HepG2 (cell line): ENCODE measurements at regions not wholly inside any gene's neighbourhood (a gene's known extent, or its start where the extent isn't known, plus 50 kb on each side); places are given as distances from the start of the nearest gene placed in this dataset.

Experiments used
- ATAC-seq: fragments of 200-7000 bp; cut with Tn5 transposase; 3 replicates; pipeline ENCODE4 v1.9.1; 2020; ENCODE audit warnings: mild to moderate bottlenecking, moderate library complexity
- BruUV-seq: library from RNA; stranded (reverse); fragments of 400-500 nt; replicated peaks from 2 replicates; lab custom pipeline; 2021; lab: Mats Ljungman, UMichigan
- CTCF ChIA-PET: fragments of 300-600 bp; formaldehyde crosslinking; extraction: SDS; loops from one replicate; lab custom pipeline; 2021; ENCODE audit warnings: low total read pairs, inconsistent platforms, low intra/inter-chr PET ratio; lab: Yijun Ruan, JAX
- POLR2A ChIA-PET: fragments of 350-600 bp; sonication (Branson Sonifier 250); formaldehyde crosslinking; loops from one replicate; lab custom pipeline; 2020; ENCODE audit warnings: antibody characterized with exemption, inconsistent platforms; lab: Yijun Ruan, JAX
- DNase-seq: peaks from one replicate; pipeline ENCODE4 v3.0.0-alpha.2; 2015; ENCODE audit warnings: low spot score
- FAIRE-seq: peaks from 3 replicates; lab custom pipeline; 2011; peaks lifted over from hg19 to GRCh38; lab: Jason Lieb, UNC
- H2AFZ ChIP-seq: one replicate; pipeline ENCODE4 v1.6.1; 2011; ENCODE audit warnings: low read length, inconsistent platforms
- H3K27ac ChIP-seq: fragments of 300-600 bp; 3 replicates; pipeline ENCODE4 v1.8.0; 2011; ENCODE audit warnings: mixed run types, mild to moderate bottlenecking, mixed read lengths, low read length, inconsistent platforms; ENCODE audit not compliant: insufficient read depth; ENCODE audit errors: extremely low read length
- H3K27me3 ChIP-seq, 2 experiments: fragments of 200-600 bp in 1 of 2; 2 replicates in 1 of 2; 3 replicates in 1 of 2; pipeline versions ENCODE4 v1.6.0 to v1.8.0; 2011; ENCODE audit warnings: low read length in 2 of 2, mild to moderate bottlenecking in 2 of 2, moderate library complexity in 2 of 2, inconsistent platforms in 1 of 2; ENCODE audit not compliant: insufficient read depth in 2 of 2, control insufficient read depth in 1 of 2
- H3K36me3 ChIP-seq, 2 experiments: fragments of 200-600 bp in 1 of 2; replicated peaks in 1 of 2; 2 replicates in 1 of 2; 3 replicates in 1 of 2; pipeline versions ENCODE4 v1.5.1 to v1.8.0; 2011; ENCODE audit warnings: low read length in 2 of 2, inconsistent platforms in 1 of 2; ENCODE audit not compliant: insufficient read depth in 2 of 2, control insufficient read depth in 1 of 2
- H3K4me1 ChIP-seq: 2 replicates; pipeline ENCODE4 v1.5.1; 2012; ENCODE audit warnings: low read length, inconsistent platforms; ENCODE audit not compliant: insufficient read depth
- H3K4me2 ChIP-seq: 2 replicates; pipeline ENCODE4 v1.6.0; 2011; ENCODE audit warnings: low read depth, low read length, inconsistent platforms
- H3K4me3 ChIP-seq, 3 experiments: fragments of 200-600 bp in 1 of 3; sonication (generic), shearing (Covaris generic) in 1 of 3; replicated peaks in 1 of 3; 2 replicates each; pipeline ENCODE4 v1.5.1; 2011 to 2016; ENCODE audit warnings: low read length in 3 of 3, inconsistent platforms in 2 of 3, low read depth in 2 of 3, mild to moderate bottlenecking in 2 of 3, control low read depth in 1 of 3, mixed read lengths in 1 of 3; ENCODE audit not compliant: insufficient read depth in 1 of 3
- H3K79me2 ChIP-seq: one replicate; pipeline ENCODE4 v1.6.1; 2011; ENCODE audit warnings: low read length, inconsistent platforms; ENCODE audit not compliant: insufficient read depth
- H3K9ac ChIP-seq: 2 replicates; pipeline ENCODE4 v1.6.0; 2011; ENCODE audit warnings: mild to moderate bottlenecking, low read depth, low read length, inconsistent platforms; ENCODE audit not compliant: insufficient read depth
- H3K9me3 ChIP-seq: 2 replicates; pipeline ENCODE4 v1.5.1; 2012; ENCODE audit warnings: mild to moderate bottlenecking, low read length
- H4K20me1 ChIP-seq: 2 replicates; pipeline ENCODE4 v1.6.0; 2011; ENCODE audit warnings: inconsistent platforms, mild to moderate bottlenecking, low read length, moderate library complexity; ENCODE audit not compliant: insufficient read depth
- HNF4G ChIP-seq, 2 experiments: sonication (generic) in 1 of 2; formaldehyde crosslinking in 1 of 2; IDR thresholded peaks; 2 replicates each; pipeline versions ENCODE4 v1.4.0 to v1.6.1; 2011 to 2020; ENCODE audit warnings: borderline replicate concordance in 2 of 2, low read depth in 2 of 2, mild to moderate bottlenecking in 2 of 2, low read length in 1 of 2, missing genetic modification reagents in 1 of 2, moderate library complexity in 1 of 2
- MEIS1 ChIP-seq: sonication (generic); formaldehyde crosslinking; IDR thresholded peaks from 2 replicates; pipeline ENCODE4 v1.9.0; 2021; ENCODE audit warnings: mild to moderate bottlenecking, missing genetic modification reagents, moderate library complexity, borderline replicate concordance
- POLR2AphosphoS5 ChIP-seq: IDR thresholded peaks from 2 replicates; pipeline ENCODE4 v1.6.1; 2012; ENCODE audit warnings: low read depth, low read length
- TFAP4 ChIP-seq: sonication (generic); IDR thresholded peaks from 2 replicates; pipeline ENCODE4 v1.6.1; 2016; ENCODE audit warnings: low read depth, borderline replicate concordance
- ZNF225 ChIP-seq: sonication (generic); formaldehyde crosslinking; IDR thresholded peaks from 2 replicates; pipeline ENCODE4 v1.4.0; 2020; ENCODE audit warnings: mild to moderate bottlenecking, missing genetic modification reagents
- ZNF441 ChIP-seq: sonication (generic); formaldehyde crosslinking; IDR thresholded peaks from 2 replicates; pipeline ENCODE4 v1.7.0; 2021; ENCODE audit warnings: missing genetic modification reagents, borderline replicate concordance
- ZSCAN21 ChIP-seq: sonication (generic); formaldehyde crosslinking; IDR thresholded peaks from 2 replicates; pipeline ENCODE4 v1.8.0; 2022; ENCODE audit warnings: mild to moderate bottlenecking, missing genetic modification reagents, moderate library complexity, borderline replicate concordance
- WGBS: methylation state at CpG from one replicate; pipeline ENCODE4 v1.1.6; 2017; ENCODE audit warnings: low lambda C conversion rate; 5-methylcytosine and 5-hydroxymethylcytosine counted together
- in situ Hi-C: cut with HindIII; loops from 2 replicates; pipeline ENCODE4 v1.10.0; 2017; ENCODE audit warnings: low pct_unique_long_range_greater_than_20kb; ENCODE audit not compliant: extremely low pct_ligation_motif_present
- intact Hi-C: fragments of 100-400 bp; cut with micrococcal nuclease; formaldehyde crosslinking; loops from one replicate; pipeline ENCODE4 v1.10.0; 2022; ENCODE audit not compliant: unreplicated experiment

DNA sequence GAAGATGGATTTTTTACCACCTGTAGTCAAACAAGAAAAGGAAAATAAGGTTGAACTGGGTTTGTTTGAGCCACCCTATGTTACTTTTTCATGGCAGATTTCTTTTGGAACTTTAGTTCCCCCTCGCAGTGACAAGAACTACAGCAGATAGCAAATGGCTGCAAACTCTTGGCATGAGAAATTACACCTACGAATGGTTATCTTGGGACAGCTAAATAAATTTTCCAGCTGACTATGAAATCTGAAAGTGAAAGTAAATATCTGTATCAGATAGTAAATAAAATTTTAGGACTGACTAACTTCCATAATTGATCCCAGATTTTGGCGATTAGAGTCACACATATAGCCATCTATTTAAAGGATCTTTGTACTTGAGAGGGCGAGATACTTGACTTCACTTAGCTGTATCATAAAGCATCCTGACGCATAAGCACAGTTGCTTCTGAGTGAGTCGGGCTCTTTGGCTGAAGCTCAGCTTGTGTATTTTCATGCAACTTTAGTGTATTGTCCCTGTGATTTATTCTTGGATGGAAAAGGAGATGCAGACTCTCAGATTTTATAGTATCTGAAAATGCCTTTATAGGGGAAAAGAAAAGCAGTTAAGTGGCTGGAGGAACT, 125.3 kb upstream of the B3GAT2 start (continued):
- TF ChIP-seq HNF4G (IDR thresholded peaks at IDR 0.05; ENCODE audit: borderline replicate concordance, low read depth, low read length) (no peak), HNF4G (CRISPR knock-in tag; IDR thresholded peaks at IDR 0.05; ENCODE audit: borderline replicate concordance, low read depth) (no peak), ZNF225 (CRISPR knock-in tag) (no peak), ZNF441 (CRISPR knock-in tag) (no peak), MEIS1 (CRISPR knock-in tag) (no peak), ZSCAN21 (CRISPR knock-in tag) (no peak)

GRCh38 chr6:71083308-71083820, 126.5 kb upstream of the B3GAT2 start:
- no peaks in the 10 kb centered on the region for H3K36me3 ChIP-seq
- DNase-seq (no peak), FAIRE-seq (no peak), ATAC-seq (no peak)
- peaks cover 0 to 6% of the 10 kb centered on the region in 2 experiments; a peak in 1 of 5 replicates for H3K27me3 ChIP-seq
- BruUV-seq: no TSS peak
- H3K4me1 ChIP-seq: no peaks in the 10 kb centered on the region
- H3K9ac ChIP-seq: no peak overlapping the region
- H3K4me3 ChIP-seq: no peak overlapping the region
- in situ Hi-C loops: no loop called here
- ChIA-PET CTCF (no interaction called here), POLR2A (no interaction called here)
- no peak overlapping the region for H3K27ac ChIP-seq
- no peak overlapping the region for H2AFZ ChIP-seq
- H3K4me2 ChIP-seq: no peak overlapping the region
- H4K20me1 ChIP-seq: no peaks in the 10 kb centered on the region
- no peaks in the 10 kb centered on the region for H3K79me2 ChIP-seq
- WGBS: 6% methylated on average over 6 of the region's 6 CpGs
- TF ChIP-seq TFAP4: no peak
- TF ChIP-seq POLR2AphosphoS5: no peak
- TF ChIP-seq, all 625 proteins: peak for 0
- no peaks in the 10 kb centered on the region for H3K9me3 ChIP-seq
- intact Hi-C loops: no loop called here
